ENCODE measurements at regions not wholly inside any gene's neighbourhood (a gene's known extent, or its start where the extent isn't known, plus 50 kb on each side); places are given as distances from the start of the nearest gene placed in this dataset.

DNA sequence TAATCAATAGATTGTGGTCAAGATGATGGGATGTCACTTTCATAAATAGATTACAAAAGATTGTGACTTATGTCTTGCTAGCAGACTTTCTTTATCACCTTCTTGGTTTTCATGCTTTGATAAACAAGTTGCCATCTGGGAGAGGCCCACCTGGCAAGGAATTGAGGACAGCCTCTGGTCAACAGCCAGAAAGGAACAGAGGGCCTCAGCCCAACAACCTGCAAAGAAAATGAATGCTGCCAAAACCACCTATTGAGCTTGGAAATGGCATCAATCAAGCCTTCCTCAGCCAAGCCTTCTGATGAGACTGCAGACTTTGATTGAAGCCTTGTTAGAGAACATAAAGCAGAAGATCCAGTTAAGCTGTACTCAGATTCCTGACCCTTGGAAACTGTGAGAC lies 288.6 kb downstream of the SPRY2 start:
- TF ChIP-seq, protein P1, sequence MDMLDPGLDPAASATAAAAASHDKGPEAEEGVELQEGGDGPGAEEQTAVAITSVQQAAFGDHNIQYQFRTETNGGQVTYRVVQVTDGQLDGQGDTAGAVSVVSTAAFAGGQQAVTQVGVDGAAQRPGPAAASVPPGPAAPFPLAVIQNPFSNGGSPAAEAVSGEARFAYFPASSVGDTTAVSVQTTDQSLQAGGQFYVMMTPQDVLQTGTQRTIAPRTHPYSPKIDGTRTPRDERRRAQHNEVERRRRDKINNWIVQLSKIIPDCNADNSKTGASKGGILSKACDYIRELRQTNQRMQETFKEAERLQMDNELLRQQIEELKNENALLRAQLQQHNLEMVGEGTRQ (IDR thresholded peaks at IDR 0.05; ENCODE audit: low read depth, low read length), result no peak
- TF ChIP-seq CTCF (conservative IDR thresholded peaks at IDR 0.05; ENCODE audit: low read depth, low read length), result no peak
- no peak for TF ChIP-seq NFE2L2 (IDR thresholded peaks at IDR 0.05; ENCODE audit: low read depth, low read length)
- no peak for TF ChIP-seq SMC3 (IDR thresholded peaks at IDR 0.05; ENCODE audit: low read depth, low read length)
- TF ChIP-seq POLR2A (IDR thresholded peaks at IDR 0.05; ENCODE audit: low read depth, low read length), result no peak
- no peak for TF ChIP-seq RCOR1 (IDR thresholded peaks at IDR 0.05; ENCODE audit: insufficient replicate concordance, low read length)
- no peak for TF ChIP-seq CHD1 (IDR thresholded peaks at IDR 0.05; ENCODE audit: low read depth, low read length)
- TF ChIP-seq RAD21 (IDR thresholded peaks at IDR 0.05; ENCODE audit: low read length), result no peak
- no peak for TF ChIP-seq MXI1 (IDR thresholded peaks at IDR 0.05; ENCODE audit: borderline replicate concordance, low read depth, low read length)

All from IMR-90 (cell line).